GM12878 (cell line): ENCODE measurements at regions not wholly inside any gene's neighbourhood (a gene's known extent, or its start where the extent isn't known, plus 50 kb on each side); places are given as distances from the start of the nearest gene placed in this dataset.

Experiments
- ATAC-seq: fragments of 200-7000 bp; cut with Tn5 transposase; 3 replicates; pipeline ENCODE4 v1.9.1; 2020; ENCODE audit warnings: mild to moderate bottlenecking, moderate library complexity
- BruUV-seq: library from RNA; stranded (reverse); fragments of 400-500 nt; replicated peaks from 2 replicates; lab custom pipeline; 2021; lab: Mats Ljungman, UMichigan
- CTCF ChIA-PET: fragments of 300-600 bp; sonication (Branson Sonifier 250); formaldehyde crosslinking; extraction: SDS; loops from one replicate; lab custom pipeline; 2021; ENCODE audit warnings: inconsistent platforms; lab: Yijun Ruan, JAX
- POLR2A ChIA-PET: fragments of 350-600 bp; formaldehyde crosslinking; extraction: SDS; loops from one replicate; lab custom pipeline; 2021; ENCODE audit warnings: inconsistent platforms; lab: Charles Lee
- RAD21 ChIA-PET: fragments of 300-600 bp; sonication (Branson Sonifier 250); formaldehyde crosslinking; loops from one replicate; lab custom pipeline; 2023; ENCODE audit warnings: antibody characterized with exemption; ENCODE audit not compliant: unreplicated experiment; lab: Charles Lee
- SMC1A ChIA-PET: fragments of 300-600 bp; sonication (Branson Sonifier 250); formaldehyde crosslinking; loops from one replicate; lab custom pipeline; 2023; ENCODE audit not compliant: unreplicated experiment, uncharacterized antibody; lab: Charles Lee
- DNase-seq: peaks from one replicate; pipeline ENCODE4 v3.0.0-alpha.2; 2011; ENCODE audit warnings: low read depth, low spot score
- FAIRE-seq: peaks from 3 replicates; lab custom pipeline; 2011; peaks lifted over from hg19 to GRCh38; lab: Jason Lieb, UNC
- H2AFZ ChIP-seq: 2 replicates; pipeline ENCODE4 v1.6.0; 2011; ENCODE audit warnings: low read depth, low read length, control low read depth; ENCODE audit not compliant: control insufficient read depth
- H3K27ac ChIP-seq: 2 replicates; pipeline ENCODE4 v1.5.1; 2011; ENCODE audit warnings: control low read depth; ENCODE audit not compliant: control insufficient read depth, insufficient read depth
- H3K27me3 ChIP-seq, 2 experiments: replicated peaks in 1 of 2; 2 replicates each; pipeline versions ENCODE4 v1.6.0 to v1.6.1; 2011; ENCODE audit warnings: low read length in 1 of 2; ENCODE audit not compliant: control insufficient read depth in 2 of 2, insufficient read depth in 2 of 2
- H3K36me3 ChIP-seq, 2 experiments: 2 replicates each; pipeline ENCODE4 v1.5.1; 2011; ENCODE audit warnings: low read length in 1 of 2; ENCODE audit not compliant: control insufficient read depth in 2 of 2, insufficient read depth in 2 of 2
- H3K4me1 ChIP-seq: 2 replicates; pipeline ENCODE4 v1.6.1; 2011; ENCODE audit warnings: mild to moderate bottlenecking, low read length, moderate library complexity, mixed read lengths; ENCODE audit not compliant: control insufficient read depth, insufficient read depth
- H3K4me2 ChIP-seq: 2 replicates; pipeline ENCODE4 v1.6.0; 2011; ENCODE audit warnings: control low read depth; ENCODE audit not compliant: control insufficient read depth, insufficient read depth
- H3K4me3 ChIP-seq: fragments of 200-600 bp; sonication (generic); 2 replicates; pipeline ENCODE4 v1.5.1; 2016
- H3K79me2 ChIP-seq: 2 replicates; pipeline ENCODE4 v1.6.0; 2011; ENCODE audit warnings: low read length; ENCODE audit not compliant: control insufficient read depth, insufficient read depth
- H3K9ac ChIP-seq: 2 replicates; pipeline ENCODE4 v1.8.0; 2011; ENCODE audit warnings: low read length, control low read depth, mixed read lengths; ENCODE audit not compliant: control insufficient read depth, insufficient read depth
- H3K9me3 ChIP-seq: replicated peaks from 3 replicates; pipeline ENCODE4 v1.5.1; 2011; ENCODE audit warnings: mild to moderate bottlenecking, low read length; ENCODE audit not compliant: control insufficient read depth, insufficient read depth
- H4K20me1 ChIP-seq: 2 replicates; pipeline ENCODE4 v1.6.0; 2011; ENCODE audit not compliant: control insufficient read depth, insufficient read depth
- CBFB ChIP-seq: IDR thresholded peaks from 2 replicates; pipeline ENCODE4 v1.6.1; 2016; ENCODE audit warnings: antibody characterized with exemption, low read depth
- FOXM1 ChIP-seq: IDR thresholded peaks from 2 replicates; pipeline ENCODE4 v1.6.1; 2012; ENCODE audit warnings: low read depth, mild to moderate bottlenecking, inconsistent platforms, low read length, moderate library complexity
- IKZF2 ChIP-seq, 2 experiments: fragments of 450-650 bp; IDR thresholded peaks; 2 replicates each; pipeline ENCODE4 v1.6.1; 2017; ENCODE audit warnings: mild to moderate bottlenecking in 2 of 2, moderate library complexity in 2 of 2
- LARP7 ChIP-seq: fragments of 450-650 bp; IDR thresholded peaks from 2 replicates; pipeline ENCODE4 v1.6.1; 2017; ENCODE audit warnings: mild to moderate bottlenecking
- MYC ChIP-seq: IDR thresholded peaks from 2 replicates; pipeline ENCODE4 v1.6.1; 2011; ENCODE audit warnings: mild to moderate bottlenecking, low read length, moderate library complexity, inconsistent platforms; ENCODE audit not compliant: insufficient read depth, insufficient replicate concordance, insufficient read length, severe bottlenecking
- NR2F1 ChIP-seq: fragments of 450-650 bp; conservative IDR thresholded peaks from 2 replicates; pipeline ENCODE4 v1.6.1; 2017; ENCODE audit warnings: mild to moderate bottlenecking
- PAX5 ChIP-seq: IDR thresholded peaks from 2 replicates; pipeline ENCODE4 v1.6.1; 2011; ENCODE audit warnings: low read depth, low read length, borderline replicate concordance
- PAX8 ChIP-seq: fragments of 450-650 bp; IDR thresholded peaks from 2 replicates; pipeline ENCODE4 v1.6.1; 2017; ENCODE audit warnings: mild to moderate bottlenecking, moderate library complexity
- SMARCA5 ChIP-seq: fragments of 450-650 bp; IDR thresholded peaks from 2 replicates; pipeline ENCODE4 v1.6.1; 2017; ENCODE audit warnings: mild to moderate bottlenecking
- SREBF1 ChIP-seq: IDR thresholded peaks from 2 replicates; pipeline ENCODE4 v1.6.1; 2012; ENCODE audit warnings: mild to moderate bottlenecking, low read length
- TARDBP ChIP-seq: IDR thresholded peaks from 2 replicates; pipeline ENCODE4 v1.6.1; 2016; ENCODE audit warnings: borderline replicate concordance
- WRNIP1 ChIP-seq: IDR thresholded peaks from 2 replicates; pipeline ENCODE4 v1.6.1; 2011; ENCODE audit warnings: low read depth, low read length, improper control_type of control experiment, borderline replicate concordance
- WGBS: methylation state at CpG from one replicate; pipeline ENCODE4 v1.1.6; 2016; ENCODE audit warnings: low lambda C conversion rate; ENCODE audit not compliant: insufficient replicate concordance, insufficient coverage; ENCODE audit errors: missing lambda C conversion rate; 5-methylcytosine and 5-hydroxymethylcytosine counted together
- in situ Hi-C: fragments of 300-500 bp; cut with MboI; formaldehyde crosslinking; loops from 9 replicates; pipeline ENCODE4 v1.14.3; 2018; ENCODE audit warnings: mixed read lengths
- intact Hi-C: fragments of 100-400 bp; cut with micrococcal nuclease; formaldehyde crosslinking; loops from one replicate; pipeline ENCODE4 v1.14.2; 2022; ENCODE audit not compliant: unreplicated experiment
- TF ChIP-seq, protein P1 (sequence below): fragments of 450-650 bp; formaldehyde crosslinking; IDR thresholded peaks from 2 replicates; pipeline ENCODE4 v1.4.0; 2020; ENCODE audit warnings: mild to moderate bottlenecking, moderate library complexity
- TF ChIP-seq, protein P2 (sequence below): IDR thresholded peaks from 2 replicates; pipeline ENCODE4 v1.6.1; 2012; ENCODE audit warnings: improper control_type of control experiment, low read depth, low read length; ENCODE audit not compliant: insufficient replicate concordance
- TF ChIP-seq, protein P3 (sequence below): IDR thresholded peaks from 2 replicates; pipeline ENCODE4 v1.6.1; 2012; ENCODE audit warnings: low read depth, low read length, improper control_type of control experiment

DNA sequence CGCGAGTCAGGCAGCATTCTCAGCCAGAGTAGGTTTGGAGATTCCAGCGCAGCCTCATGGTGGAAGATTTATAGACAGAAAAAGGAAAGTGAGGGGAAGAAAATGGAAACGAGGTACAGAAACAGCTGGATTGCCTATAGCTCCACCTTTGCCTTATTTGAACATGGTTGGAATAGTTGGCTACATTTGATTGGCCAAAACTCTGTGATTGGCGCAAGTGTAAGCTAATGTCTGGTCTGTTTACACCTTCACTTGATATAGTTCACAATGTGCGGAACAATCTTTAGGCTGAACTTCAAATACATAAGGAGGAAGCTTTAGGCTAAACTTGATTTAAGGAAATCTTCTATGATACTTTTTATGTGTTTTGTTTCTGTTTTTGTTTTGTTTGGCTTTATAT, 1191.9 kb downstream of the NSUN3 start (continued):
- TF ChIP-seq LARP7 (no peak), CBFB (no peak)
- TF ChIP-seq, all 136 proteins: peak for 1

DNA sequence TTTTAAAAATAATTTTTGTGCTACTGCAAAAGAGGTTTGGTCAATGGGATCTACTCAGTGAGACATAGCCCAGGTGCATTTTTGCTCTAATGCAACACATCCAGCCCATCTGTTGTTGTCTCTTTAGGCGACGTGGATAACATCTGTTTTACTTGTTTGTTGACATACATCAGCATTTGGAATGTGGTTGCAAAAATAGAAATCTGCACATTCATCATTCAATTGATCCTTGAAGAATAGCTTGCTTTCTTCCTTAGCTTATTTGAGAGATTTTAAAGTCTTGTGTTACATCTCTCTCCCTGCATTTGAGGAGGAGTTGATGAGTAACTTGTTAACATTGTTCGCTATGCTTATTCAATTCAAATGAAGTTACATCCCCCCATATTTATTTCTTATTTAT, 1202.3 kb downstream of the NSUN3 start:
- in situ Hi-C loops (no loop called here), intact Hi-C loops (no loop called here)
- DNase-seq, result no peak
- Histone ChIP-seq H3K27ac (no peak overlapping the region), H3K27me3 (no peaks in the 10 kb centered on the region), H3K9ac (no peak overlapping the region), H3K4me1 (no peaks in the 10 kb centered on the region), H3K4me3 (no peak overlapping the region), H3K4me2 (no peak overlapping the region), H2AFZ (no peak overlapping the region)
- BruUV-seq, result no TSS peak
- no peak for FAIRE-seq
- 29% methylated on average over 3 of the region's 3 CpGs for WGBS
- ChIA-PET CTCF (no interaction called here), SMC1A (interaction anchor here (0.9 kb wide), 1 partner anchor 400 kb away, joined by 3 read pairs; no protein-coding TSS in a partner anchor), RAD21 (no interaction called here), POLR2A (no interaction called here)
- no peak for ATAC-seq
- TF ChIP-seq, protein P1, sequence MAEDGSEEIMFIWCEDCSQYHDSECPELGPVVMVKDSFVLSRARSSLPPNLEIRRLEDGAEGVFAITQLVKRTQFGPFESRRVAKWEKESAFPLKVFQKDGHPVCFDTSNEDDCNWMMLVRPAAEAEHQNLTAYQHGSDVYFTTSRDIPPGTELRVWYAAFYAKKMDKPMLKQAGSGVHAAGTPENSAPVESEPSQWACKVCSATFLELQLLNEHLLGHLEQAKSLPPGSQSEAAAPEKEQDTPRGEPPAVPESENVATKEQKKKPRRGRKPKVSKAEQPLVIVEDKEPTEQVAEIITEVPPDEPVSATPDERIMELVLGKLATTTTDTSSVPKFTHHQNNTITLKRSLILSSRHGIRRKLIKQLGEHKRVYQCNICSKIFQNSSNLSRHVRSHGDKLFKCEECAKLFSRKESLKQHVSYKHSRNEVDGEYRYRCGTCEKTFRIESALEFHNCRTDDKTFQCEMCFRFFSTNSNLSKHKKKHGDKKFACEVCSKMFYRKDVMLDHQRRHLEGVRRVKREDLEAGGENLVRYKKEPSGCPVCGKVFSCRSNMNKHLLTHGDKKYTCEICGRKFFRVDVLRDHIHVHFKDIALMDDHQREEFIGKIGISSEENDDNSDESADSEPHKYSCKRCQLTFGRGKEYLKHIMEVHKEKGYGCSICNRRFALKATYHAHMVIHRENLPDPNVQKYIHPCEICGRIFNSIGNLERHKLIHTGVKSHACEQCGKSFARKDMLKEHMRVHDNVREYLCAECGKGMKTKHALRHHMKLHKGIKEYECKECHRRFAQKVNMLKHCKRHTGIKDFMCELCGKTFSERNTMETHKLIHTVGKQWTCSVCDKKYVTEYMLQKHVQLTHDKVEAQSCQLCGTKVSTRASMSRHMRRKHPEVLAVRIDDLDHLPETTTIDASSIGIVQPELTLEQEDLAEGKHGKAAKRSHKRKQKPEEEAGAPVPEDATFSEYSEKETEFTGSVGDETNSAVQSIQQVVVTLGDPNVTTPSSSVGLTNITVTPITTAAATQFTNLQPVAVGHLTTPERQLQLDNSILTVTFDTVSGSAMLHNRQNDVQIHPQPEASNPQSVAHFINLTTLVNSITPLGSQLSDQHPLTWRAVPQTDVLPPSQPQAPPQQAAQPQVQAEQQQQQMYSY (CRISPR knock-in tag), result no peak
- TF ChIP-seq NR2F1 (no peak), SMARCA5 (no peak), FOXM1 (no peak), PAX8 (no peak), SREBF1 (no peak), PAX5 (no peak), TARDBP (no peak), IKZF2 (IDR thresholded peaks at IDR 0.05) (no peak), MYC (no peak), WRNIP1 (no peak)
- TF ChIP-seq, protein P2, sequence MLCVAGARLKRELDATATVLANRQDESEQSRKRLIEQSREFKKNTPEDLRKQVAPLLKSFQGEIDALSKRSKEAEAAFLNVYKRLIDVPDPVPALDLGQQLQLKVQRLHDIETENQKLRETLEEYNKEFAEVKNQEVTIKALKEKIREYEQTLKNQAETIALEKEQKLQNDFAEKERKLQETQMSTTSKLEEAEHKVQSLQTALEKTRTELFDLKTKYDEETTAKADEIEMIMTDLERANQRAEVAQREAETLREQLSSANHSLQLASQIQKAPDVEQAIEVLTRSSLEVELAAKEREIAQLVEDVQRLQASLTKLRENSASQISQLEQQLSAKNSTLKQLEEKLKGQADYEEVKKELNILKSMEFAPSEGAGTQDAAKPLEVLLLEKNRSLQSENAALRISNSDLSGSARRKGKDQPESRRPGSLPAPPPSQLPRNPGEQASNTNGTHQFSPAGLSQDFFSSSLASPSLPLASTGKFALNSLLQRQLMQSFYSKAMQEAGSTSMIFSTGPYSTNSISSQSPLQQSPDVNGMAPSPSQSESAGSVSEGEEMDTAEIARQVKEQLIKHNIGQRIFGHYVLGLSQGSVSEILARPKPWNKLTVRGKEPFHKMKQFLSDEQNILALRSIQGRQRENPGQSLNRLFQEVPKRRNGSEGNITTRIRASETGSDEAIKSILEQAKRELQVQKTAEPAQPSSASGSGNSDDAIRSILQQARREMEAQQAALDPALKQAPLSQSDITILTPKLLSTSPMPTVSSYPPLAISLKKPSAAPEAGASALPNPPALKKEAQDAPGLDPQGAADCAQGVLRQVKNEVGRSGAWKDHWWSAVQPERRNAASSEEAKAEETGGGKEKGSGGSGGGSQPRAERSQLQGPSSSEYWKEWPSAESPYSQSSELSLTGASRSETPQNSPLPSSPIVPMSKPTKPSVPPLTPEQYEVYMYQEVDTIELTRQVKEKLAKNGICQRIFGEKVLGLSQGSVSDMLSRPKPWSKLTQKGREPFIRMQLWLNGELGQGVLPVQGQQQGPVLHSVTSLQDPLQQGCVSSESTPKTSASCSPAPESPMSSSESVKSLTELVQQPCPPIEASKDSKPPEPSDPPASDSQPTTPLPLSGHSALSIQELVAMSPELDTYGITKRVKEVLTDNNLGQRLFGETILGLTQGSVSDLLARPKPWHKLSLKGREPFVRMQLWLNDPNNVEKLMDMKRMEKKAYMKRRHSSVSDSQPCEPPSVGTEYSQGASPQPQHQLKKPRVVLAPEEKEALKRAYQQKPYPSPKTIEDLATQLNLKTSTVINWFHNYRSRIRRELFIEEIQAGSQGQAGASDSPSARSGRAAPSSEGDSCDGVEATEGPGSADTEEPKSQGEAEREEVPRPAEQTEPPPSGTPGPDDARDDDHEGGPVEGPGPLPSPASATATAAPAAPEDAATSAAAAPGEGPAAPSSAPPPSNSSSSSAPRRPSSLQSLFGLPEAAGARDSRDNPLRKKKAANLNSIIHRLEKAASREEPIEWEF, result no peak
- TF ChIP-seq, protein P3, sequence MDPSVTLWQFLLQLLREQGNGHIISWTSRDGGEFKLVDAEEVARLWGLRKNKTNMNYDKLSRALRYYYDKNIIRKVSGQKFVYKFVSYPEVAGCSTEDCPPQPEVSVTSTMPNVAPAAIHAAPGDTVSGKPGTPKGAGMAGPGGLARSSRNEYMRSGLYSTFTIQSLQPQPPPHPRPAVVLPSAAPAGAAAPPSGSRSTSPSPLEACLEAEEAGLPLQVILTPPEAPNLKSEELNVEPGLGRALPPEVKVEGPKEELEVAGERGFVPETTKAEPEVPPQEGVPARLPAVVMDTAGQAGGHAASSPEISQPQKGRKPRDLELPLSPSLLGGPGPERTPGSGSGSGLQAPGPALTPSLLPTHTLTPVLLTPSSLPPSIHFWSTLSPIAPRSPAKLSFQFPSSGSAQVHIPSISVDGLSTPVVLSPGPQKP, result no peak
- TF ChIP-seq, all 136 proteins: peak for 0
- Histone ChIP-seq H4K20me1 (no peaks in the 10 kb centered on the region), H3K36me3 (no peaks in the 10 kb centered on the region), H3K79me2 (no peaks in the 10 kb centered on the region), H3K9me3 (no peaks in the 10 kb centered on the region)
